IMR-90 (cell line): ENCODE measurements at regions not wholly inside any gene's neighbourhood (a gene's known extent, or its start where the extent isn't known, plus 50 kb on each side); places are given as distances from the start of the nearest gene placed in this dataset.

ENCODE experiments used
- ATAC-seq: fragments of 200-7000 bp; cut with Tn5 transposase; 2 replicates; pipeline ENCODE4 v1.9.1; 2020; ENCODE audit warnings: low read depth, mild to moderate bottlenecking, moderate library complexity
- BruUV-seq: library from RNA; stranded (reverse); fragments of 400-500 nt; replicated peaks from 2 replicates; lab custom pipeline; 2021; lab: Mats Ljungman, UMichigan
- CTCF ChIA-PET: fragments of 300-600 bp; formaldehyde crosslinking; extraction: SDS; loops from one replicate; lab custom pipeline; 2021; ENCODE audit warnings: antibody characterized with exemption; lab: Yijun Ruan, JAX
- POLR2A ChIA-PET: fragments of 300-600 bp; sonication (Branson Sonifier 250); formaldehyde crosslinking; loops from one replicate; lab custom pipeline; 2022; ENCODE audit warnings: antibody characterized with exemption; ENCODE audit not compliant: unreplicated experiment; lab: Charles Lee
- DNase-seq: peaks from one replicate; pipeline ENCODE4 v3.0.0; 2013
- H2AFZ ChIP-seq: replicated peaks from 2 replicates; pipeline ENCODE3; 2013; ENCODE audit warnings: low read length, mild to moderate bottlenecking; ENCODE audit not compliant: poor library complexity
- H2AK5ac ChIP-seq: 2 replicates; pipeline ENCODE4 v1.6.1; 2013; ENCODE audit warnings: low read depth, low read length, inconsistent platforms
- H2AK9ac ChIP-seq: replicated peaks from 2 replicates; pipeline ENCODE3; 2013; ENCODE audit warnings: mild to moderate bottlenecking, low read depth, low read length, moderate library complexity; ENCODE audit not compliant: poor library complexity
- H2BK120ac ChIP-seq: 2 replicates; pipeline ENCODE4 v1.6.1; 2013; ENCODE audit warnings: low read depth, low read length, inconsistent platforms
- H2BK15ac ChIP-seq: 3 replicates; pipeline ENCODE4 v1.6.1; 2013; ENCODE audit warnings: low read depth, low read length, inconsistent platforms
- H2BK20ac ChIP-seq: 2 replicates; pipeline ENCODE4 v1.6.1; 2013; ENCODE audit warnings: low read depth, mild to moderate bottlenecking, inconsistent platforms, low read length, moderate library complexity
- H2BK5ac ChIP-seq: 2 replicates; pipeline ENCODE4 v1.6.1; 2013; ENCODE audit warnings: mild to moderate bottlenecking, low read depth, low read length, inconsistent platforms; ENCODE audit not compliant: poor library complexity, severe bottlenecking
- H3K14ac ChIP-seq: replicated peaks from 2 replicates; pipeline ENCODE4 v1.6.1; 2013; ENCODE audit warnings: low read depth, low read length, inconsistent platforms
- H3K18ac ChIP-seq: 2 replicates; pipeline ENCODE4 v1.6.1; 2013; ENCODE audit warnings: low read depth, low read length, control low read depth
- H3K23ac ChIP-seq: 2 replicates; pipeline ENCODE4 v1.6.1; 2013; ENCODE audit warnings: low read depth, low read length, inconsistent platforms
- H3K27ac ChIP-seq: 2 replicates; pipeline ENCODE4 v1.5.1; 2013; ENCODE audit warnings: mild to moderate bottlenecking, control low read depth, low read length; ENCODE audit not compliant: insufficient read depth
- H3K27me3 ChIP-seq: 2 replicates; pipeline ENCODE4 v1.6.1; 2013; ENCODE audit warnings: low read length; ENCODE audit not compliant: control insufficient read depth, insufficient read depth
- H3K36me3 ChIP-seq: 2 replicates; pipeline ENCODE4 v1.6.1; 2013; ENCODE audit warnings: low read length, mixed read lengths; ENCODE audit not compliant: control insufficient read depth, insufficient read depth
- H3K4ac ChIP-seq: 2 replicates; pipeline ENCODE4 v1.6.1; 2013; ENCODE audit warnings: low read depth, low read length, inconsistent platforms
- H3K4me1 ChIP-seq: 2 replicates; pipeline ENCODE4 v1.6.1; 2013; ENCODE audit warnings: low read length, mixed read lengths; ENCODE audit not compliant: control insufficient read depth, insufficient read depth
- H3K4me2 ChIP-seq: 2 replicates; pipeline ENCODE4 v1.6.1; 2013; ENCODE audit warnings: low read depth, mild to moderate bottlenecking, control low read depth, low read length, moderate library complexity
- H3K4me3 ChIP-seq: 2 replicates; pipeline ENCODE4 v1.5.1; 2013; ENCODE audit warnings: low read depth, mild to moderate bottlenecking, control low read depth, low read length, moderate library complexity; ENCODE audit not compliant: insufficient read depth
- H3K56ac ChIP-seq: 2 replicates; pipeline ENCODE4 v1.6.1; 2013; ENCODE audit warnings: low read length, inconsistent platforms; ENCODE audit not compliant: insufficient read depth; ENCODE audit errors: extremely low read depth
- H3K79me1 ChIP-seq, 2 experiments: 2 replicates each; pipeline ENCODE4 v1.6.1; 2013; ENCODE audit warnings: low read length in 2 of 2, inconsistent platforms in 1 of 2, low read depth in 1 of 2
- H3K9ac ChIP-seq: 2 replicates; pipeline ENCODE4 v1.6.1; 2013; ENCODE audit warnings: low read depth, low read length, control low read depth
- H3K9me1 ChIP-seq: 2 replicates; pipeline ENCODE4 v1.6.1; 2013; ENCODE audit warnings: low read length, inconsistent platforms; ENCODE audit not compliant: insufficient read depth
- H3K9me3 ChIP-seq: 2 replicates; pipeline ENCODE4 v1.6.1; 2013; ENCODE audit warnings: low read length; ENCODE audit not compliant: control insufficient read depth, insufficient read depth
- H4K20me1 ChIP-seq: 2 replicates; pipeline ENCODE4 v1.6.1; 2013; ENCODE audit warnings: low read length, inconsistent platforms; ENCODE audit not compliant: insufficient read depth
- H4K5ac ChIP-seq: 2 replicates; pipeline ENCODE4 v1.6.1; 2013; ENCODE audit warnings: mild to moderate bottlenecking, low read depth, low read length, control low read depth
- H4K8ac ChIP-seq, 2 experiments: 2 replicates each; pipeline ENCODE4 v1.6.1; 2013; ENCODE audit warnings: low read depth in 2 of 2, low read length in 2 of 2, control low read depth in 1 of 2, inconsistent platforms in 1 of 2
- H4K91ac ChIP-seq: 2 replicates; pipeline ENCODE4 v1.6.1; 2013; ENCODE audit warnings: low read depth, low read length, inconsistent platforms; ENCODE audit not compliant: insufficient read depth
- BHLHE40 ChIP-seq: fragments of 150-350 bp; IDR thresholded peaks from 2 replicates; pipeline ENCODE4 v1.6.1; 2016; ENCODE audit warnings: mild to moderate bottlenecking, low read depth, low read length
- CEBPB ChIP-seq: IDR thresholded peaks from 2 replicates; pipeline ENCODE4 v1.6.1; 2012; ENCODE audit warnings: low read depth, low read length, improper control_type of control experiment
- CHD1 ChIP-seq: IDR thresholded peaks from 2 replicates; pipeline ENCODE4 v1.6.1; 2012; ENCODE audit warnings: low read depth, low read length, improper control_type of control experiment
- FOS ChIP-seq: fragments of 150-350 bp; IDR thresholded peaks from 2 replicates; pipeline ENCODE4 v1.6.1; 2016; ENCODE audit warnings: low read depth, low read length
- MAFK ChIP-seq: IDR thresholded peaks from 2 replicates; pipeline ENCODE4 v1.6.1; 2012; ENCODE audit warnings: low read depth, low read length, improper control_type of control experiment
- MAZ ChIP-seq: IDR thresholded peaks from 2 replicates; pipeline ENCODE4 v1.6.1; 2012; ENCODE audit warnings: low read depth, mild to moderate bottlenecking, low read length, improper control_type of control experiment, moderate library complexity, borderline replicate concordance
- MXI1 ChIP-seq: IDR thresholded peaks from 2 replicates; pipeline ENCODE4 v1.6.1; 2012; ENCODE audit warnings: low read depth, mild to moderate bottlenecking, low read length, moderate library complexity, borderline replicate concordance
- NFE2L2 ChIP-seq: fragments of 150-350 bp; IDR thresholded peaks from 2 replicates; pipeline ENCODE4 v1.6.1; 2016; ENCODE audit warnings: low read depth, mild to moderate bottlenecking, low read length
- POLR2A ChIP-seq: IDR thresholded peaks from 2 replicates; pipeline ENCODE4 v1.6.1; 2012; ENCODE audit warnings: mild to moderate bottlenecking, low read depth, low read length
- RAD21 ChIP-seq: IDR thresholded peaks from 2 replicates; pipeline ENCODE4 v1.6.1; 2012; ENCODE audit warnings: low read length, improper control_type of control experiment
- RCOR1 ChIP-seq: IDR thresholded peaks from 2 replicates; pipeline ENCODE4 v1.6.1; 2012; ENCODE audit warnings: mild to moderate bottlenecking, low read length, improper control_type of control experiment; ENCODE audit not compliant: insufficient replicate concordance
- RFX5 ChIP-seq: IDR thresholded peaks from 2 replicates; pipeline ENCODE4 v1.8.0; 2012; ENCODE audit warnings: low read depth, mild to moderate bottlenecking, low read length, moderate library complexity
- SMC3 ChIP-seq: fragments of 150-350 bp; IDR thresholded peaks from 2 replicates; pipeline ENCODE4 v1.6.1; 2016; ENCODE audit warnings: low read depth, mild to moderate bottlenecking, antibody characterized with exemption, low read length, moderate library complexity
- WGBS, 2 experiments: methylation state at CpG; one replicate each; pipeline versions ENCODE4 v1.1.5 to v1.1.7; 2013; ENCODE audit warnings: missing lambda C conversion rate in 2 of 2; ENCODE audit not compliant: insufficient read length in 1 of 2; ENCODE audit errors: extremely low coverage in 2 of 2; 5-methylcytosine and 5-hydroxymethylcytosine counted together
- dilution Hi-C: fragments of 300-500 bp; cut with HindIII; formaldehyde crosslinking; loops from one replicate; pipeline ENCODE4 v1.14.3; 2018; ENCODE audit warnings: low sequenced_read_pairs; ENCODE audit not compliant: unreplicated experiment
- in situ Hi-C: fragments of 300-500 bp; cut with MboI; formaldehyde crosslinking; loops from 3 replicates; pipeline ENCODE4 v1.14.3; 2019; ENCODE audit warnings: low sequenced_read_pairs, inconsistent platforms, mixed read lengths
- intact Hi-C: fragments of 100-400 bp; cut with micrococcal nuclease; formaldehyde crosslinking; loops from 2 replicates; pipeline ENCODE4 v1.10.0; 2022
- TF ChIP-seq, protein P1 (sequence below): fragments of 150-350 bp; IDR thresholded peaks from 2 replicates; pipeline ENCODE4 v1.6.1; 2017; ENCODE audit warnings: mild to moderate bottlenecking, antibody characterized with exemption, low read length, low read depth
- TF ChIP-seq, protein P2 (sequence below): conservative IDR thresholded peaks from 2 replicates; pipeline ENCODE4 v1.5.1; 2012; ENCODE audit warnings: mild to moderate bottlenecking, low read depth, low read length, improper control_type of control experiment
- TF ChIP-seq, protein P3 (sequence below): fragments of 150-350 bp; IDR thresholded peaks from 2 replicates; pipeline ENCODE4 v1.6.1; 2016; ENCODE audit warnings: low read depth, mild to moderate bottlenecking, low read length, moderate library complexity, borderline replicate concordance

DNA sequence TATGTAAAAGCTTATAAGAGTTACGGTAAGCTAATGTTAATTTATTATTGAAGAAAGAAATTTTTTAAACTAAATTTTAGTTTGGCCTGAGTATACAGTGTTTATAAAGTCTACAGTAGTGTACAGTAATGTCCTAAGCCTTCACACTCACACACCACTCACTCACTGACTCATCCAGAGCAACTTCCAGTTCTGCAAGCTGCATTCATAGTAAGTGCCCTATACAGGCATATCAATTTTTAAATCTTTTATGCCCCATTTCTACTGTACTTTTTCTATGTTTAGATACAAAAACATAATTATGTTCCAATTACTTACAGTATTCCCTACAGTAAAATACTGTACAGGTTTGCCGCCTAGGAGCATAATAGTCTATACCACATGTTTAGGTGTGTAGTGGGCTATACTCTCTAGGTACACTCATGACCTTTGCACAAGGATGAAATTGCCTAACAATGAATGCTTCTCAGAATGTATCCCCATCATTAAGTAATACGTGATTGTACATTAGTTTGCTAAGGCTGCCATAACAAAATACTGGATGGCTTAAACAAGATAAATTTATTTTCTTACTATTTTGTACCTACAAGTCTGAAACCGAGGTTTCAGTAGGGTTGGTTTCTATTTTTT lies 333.8 kb upstream of the PCDH7 start:
- Histone ChIP-seq H3K9me1 (no peaks in the 10 kb centered on the region), H4K8ac (no peak overlapping the region), H3K4ac (no peak overlapping the region), H3K27me3 (no peaks in the 10 kb centered on the region), H4K5ac (no peak overlapping the region), H3K56ac (no peak overlapping the region), H2BK120ac (no peak overlapping the region), H3K14ac (no peak overlapping the region), H3K4me3 (no peak overlapping the region), H3K9me3 (no peaks in the 10 kb centered on the region), H3K18ac (no peak overlapping the region), H2AK5ac (no peak overlapping the region), H3K79me1 (no peaks in the 10 kb centered on the region), H3K23ac (no peak overlapping the region), H2BK15ac (no peak overlapping the region), H3K27ac (no peak overlapping the region), H2BK5ac (no peak overlapping the region), H4K91ac (no peak overlapping the region), H2AFZ (no peak overlapping the region), H3K4me2 (no peak overlapping the region), H2AK9ac (no peak overlapping the region), H3K4me1 (no peaks in the 10 kb centered on the region), H3K36me3 (no peaks in the 10 kb centered on the region), H3K9ac (no peak overlapping the region), H2BK20ac (no peak overlapping the region), H4K20me1 (no peaks in the 10 kb centered on the region)
- no TSS peak for BruUV-seq
- in situ Hi-C loops (no loop called here), intact Hi-C loops (no loop called here), dilution Hi-C loops (no loop called here)
- ATAC-seq (peak; percentile 81), DNase-seq (peak; percentile 77)
- ChIA-PET CTCF (no interaction called here), POLR2A (no interaction called here)
- no peak for TF ChIP-seq FOS
- no peak for TF ChIP-seq NFE2L2
- no peak for TF ChIP-seq RFX5
- no peak for TF ChIP-seq CHD1
- TF ChIP-seq RCOR1: no peak
- TF ChIP-seq RAD21: no peak
- TF ChIP-seq, protein P1, sequence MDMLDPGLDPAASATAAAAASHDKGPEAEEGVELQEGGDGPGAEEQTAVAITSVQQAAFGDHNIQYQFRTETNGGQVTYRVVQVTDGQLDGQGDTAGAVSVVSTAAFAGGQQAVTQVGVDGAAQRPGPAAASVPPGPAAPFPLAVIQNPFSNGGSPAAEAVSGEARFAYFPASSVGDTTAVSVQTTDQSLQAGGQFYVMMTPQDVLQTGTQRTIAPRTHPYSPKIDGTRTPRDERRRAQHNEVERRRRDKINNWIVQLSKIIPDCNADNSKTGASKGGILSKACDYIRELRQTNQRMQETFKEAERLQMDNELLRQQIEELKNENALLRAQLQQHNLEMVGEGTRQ: no peak
- TF ChIP-seq BHLHE40: no peak
- TF ChIP-seq, protein P2, sequence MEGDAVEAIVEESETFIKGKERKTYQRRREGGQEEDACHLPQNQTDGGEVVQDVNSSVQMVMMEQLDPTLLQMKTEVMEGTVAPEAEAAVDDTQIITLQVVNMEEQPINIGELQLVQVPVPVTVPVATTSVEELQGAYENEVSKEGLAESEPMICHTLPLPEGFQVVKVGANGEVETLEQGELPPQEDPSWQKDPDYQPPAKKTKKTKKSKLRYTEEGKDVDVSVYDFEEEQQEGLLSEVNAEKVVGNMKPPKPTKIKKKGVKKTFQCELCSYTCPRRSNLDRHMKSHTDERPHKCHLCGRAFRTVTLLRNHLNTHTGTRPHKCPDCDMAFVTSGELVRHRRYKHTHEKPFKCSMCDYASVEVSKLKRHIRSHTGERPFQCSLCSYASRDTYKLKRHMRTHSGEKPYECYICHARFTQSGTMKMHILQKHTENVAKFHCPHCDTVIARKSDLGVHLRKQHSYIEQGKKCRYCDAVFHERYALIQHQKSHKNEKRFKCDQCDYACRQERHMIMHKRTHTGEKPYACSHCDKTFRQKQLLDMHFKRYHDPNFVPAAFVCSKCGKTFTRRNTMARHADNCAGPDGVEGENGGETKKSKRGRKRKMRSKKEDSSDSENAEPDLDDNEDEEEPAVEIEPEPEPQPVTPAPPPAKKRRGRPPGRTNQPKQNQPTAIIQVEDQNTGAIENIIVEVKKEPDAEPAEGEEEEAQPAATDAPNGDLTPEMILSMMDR: no peak
- TF ChIP-seq CEBPB: no peak
- TF ChIP-seq, protein P3, sequence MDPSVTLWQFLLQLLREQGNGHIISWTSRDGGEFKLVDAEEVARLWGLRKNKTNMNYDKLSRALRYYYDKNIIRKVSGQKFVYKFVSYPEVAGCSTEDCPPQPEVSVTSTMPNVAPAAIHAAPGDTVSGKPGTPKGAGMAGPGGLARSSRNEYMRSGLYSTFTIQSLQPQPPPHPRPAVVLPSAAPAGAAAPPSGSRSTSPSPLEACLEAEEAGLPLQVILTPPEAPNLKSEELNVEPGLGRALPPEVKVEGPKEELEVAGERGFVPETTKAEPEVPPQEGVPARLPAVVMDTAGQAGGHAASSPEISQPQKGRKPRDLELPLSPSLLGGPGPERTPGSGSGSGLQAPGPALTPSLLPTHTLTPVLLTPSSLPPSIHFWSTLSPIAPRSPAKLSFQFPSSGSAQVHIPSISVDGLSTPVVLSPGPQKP: no peak
- no peak for TF ChIP-seq MAZ
- no peak for TF ChIP-seq SMC3
- TF ChIP-seq POLR2A: no peak
- TF ChIP-seq MXI1: no peak
- no peak for TF ChIP-seq MAFK
- no CpG with 5 or more reads among the region's 4 CpGs for WGBS, 2 experiments
